ENCODE measurements at regions not wholly inside any gene's neighbourhood (a gene's known extent, or its start where the extent isn't known, plus 50 kb on each side); places are given as distances from the start of the nearest gene placed in this dataset.

DNA sequence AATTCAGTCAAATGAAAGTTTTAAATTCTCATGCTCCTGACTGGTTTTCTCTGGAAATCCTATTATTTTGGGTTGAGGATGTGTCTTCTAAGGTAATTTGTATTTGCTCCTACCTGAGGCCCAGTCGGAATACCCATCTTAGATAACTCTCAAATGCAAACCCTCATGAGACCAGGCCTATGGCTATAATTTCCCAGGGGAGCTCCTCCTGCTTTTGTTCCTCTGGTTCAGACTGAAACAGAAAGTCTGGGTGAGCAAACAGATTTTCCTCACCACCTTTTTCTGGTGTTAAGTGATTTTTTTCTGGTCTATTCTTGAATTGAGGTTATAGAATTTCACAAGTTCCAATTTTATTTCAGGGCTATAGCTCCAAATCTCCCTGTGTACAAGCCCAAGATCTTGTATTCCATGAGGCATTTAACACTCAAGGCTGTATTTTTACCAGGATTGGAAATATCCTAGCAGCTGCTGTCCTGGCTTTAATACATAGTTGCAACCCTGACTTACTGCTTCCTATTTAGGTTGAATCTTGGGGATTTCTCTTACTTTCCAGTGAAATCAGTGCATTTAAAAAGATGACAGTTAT is 169.1 kb upstream of the PTCHD4 start:
- TF ChIP-seq, protein P1, sequence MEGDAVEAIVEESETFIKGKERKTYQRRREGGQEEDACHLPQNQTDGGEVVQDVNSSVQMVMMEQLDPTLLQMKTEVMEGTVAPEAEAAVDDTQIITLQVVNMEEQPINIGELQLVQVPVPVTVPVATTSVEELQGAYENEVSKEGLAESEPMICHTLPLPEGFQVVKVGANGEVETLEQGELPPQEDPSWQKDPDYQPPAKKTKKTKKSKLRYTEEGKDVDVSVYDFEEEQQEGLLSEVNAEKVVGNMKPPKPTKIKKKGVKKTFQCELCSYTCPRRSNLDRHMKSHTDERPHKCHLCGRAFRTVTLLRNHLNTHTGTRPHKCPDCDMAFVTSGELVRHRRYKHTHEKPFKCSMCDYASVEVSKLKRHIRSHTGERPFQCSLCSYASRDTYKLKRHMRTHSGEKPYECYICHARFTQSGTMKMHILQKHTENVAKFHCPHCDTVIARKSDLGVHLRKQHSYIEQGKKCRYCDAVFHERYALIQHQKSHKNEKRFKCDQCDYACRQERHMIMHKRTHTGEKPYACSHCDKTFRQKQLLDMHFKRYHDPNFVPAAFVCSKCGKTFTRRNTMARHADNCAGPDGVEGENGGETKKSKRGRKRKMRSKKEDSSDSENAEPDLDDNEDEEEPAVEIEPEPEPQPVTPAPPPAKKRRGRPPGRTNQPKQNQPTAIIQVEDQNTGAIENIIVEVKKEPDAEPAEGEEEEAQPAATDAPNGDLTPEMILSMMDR (IDR thresholded peaks at IDR 0.05) = no peak
- Histone ChIP-seq H3K36me3 (no peaks in the 10 kb centered on the region), H3K9me3 (no peaks in the 10 kb centered on the region), H3K27me3 (no peaks in the 10 kb centered on the region), H3K27ac (no peak overlapping the region), H3K4me1 (no peaks in the 10 kb centered on the region), H3K4me3 (no peak overlapping the region)
- intact Hi-C loops (cut with DNase I; ENCODE audit: low total_unique reads) = no loop called here
- DNase-seq = no peak

DNA sequence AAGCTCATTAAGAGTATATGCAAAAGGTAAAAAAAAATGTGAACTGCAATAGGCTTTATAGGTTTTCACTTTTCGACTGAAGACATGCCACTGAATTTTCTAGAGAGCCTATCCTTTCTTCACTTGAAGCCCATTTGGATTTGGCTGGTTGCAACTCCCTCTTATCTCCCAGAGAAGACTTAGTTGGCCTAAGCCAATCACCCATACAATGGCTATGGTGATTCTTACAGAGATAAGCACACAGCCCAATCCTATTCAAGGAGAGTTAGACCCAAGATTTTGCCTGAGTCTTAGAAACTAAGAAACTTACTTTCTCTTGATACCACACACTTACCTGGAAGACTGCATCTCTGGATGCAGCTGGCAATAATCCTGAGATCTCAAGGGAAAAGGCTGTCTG is 167.3 kb upstream of the PTCHD4 start:
- H3K9me3 ChIP-seq = no peaks in the 10 kb centered on the region
- intact Hi-C loops (cut with DNase I; ENCODE audit: low total_unique reads) = no loop called here
- H3K4me3 ChIP-seq = no peak overlapping the region
- H3K27ac ChIP-seq = no peak overlapping the region
- H3K36me3 ChIP-seq = no peaks in the 10 kb centered on the region
- DNase-seq = no peak
- TF ChIP-seq, protein P1 (IDR thresholded peaks at IDR 0.05) = no peak
- H3K27me3 ChIP-seq = no peaks in the 10 kb centered on the region
- H3K4me1 ChIP-seq = no peaks in the 10 kb centered on the region

DNA sequence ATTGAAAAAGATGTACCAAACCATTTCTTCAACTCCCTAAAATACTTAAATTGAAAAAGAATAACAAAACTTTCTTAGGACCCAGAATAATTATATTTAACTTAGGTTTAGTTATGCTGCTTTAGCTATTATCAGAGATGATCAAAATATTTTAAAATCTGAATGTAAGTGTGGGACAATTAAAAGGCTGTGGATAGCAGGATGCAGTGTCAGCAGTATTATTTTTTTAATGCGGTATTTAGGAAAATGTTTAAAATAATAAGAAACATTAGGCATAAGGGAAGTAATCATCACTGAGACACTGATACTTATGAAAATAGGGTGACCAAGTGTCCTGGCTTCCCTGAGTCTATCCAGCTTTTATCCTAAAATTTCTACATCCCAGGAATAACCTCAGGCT is 161.5 kb upstream of the PTCHD4 start:
- no peaks in the 10 kb centered on the region for H3K36me3 ChIP-seq
- H3K4me1 ChIP-seq = no peaks in the 10 kb centered on the region
- no peak overlapping the region for H3K4me3 ChIP-seq
- H3K27ac ChIP-seq = no peak overlapping the region
- intact Hi-C loops (cut with DNase I; ENCODE audit: low total_unique reads) = no loop called here
- no peak for DNase-seq
- TF ChIP-seq, protein P1 (IDR thresholded peaks at IDR 0.05) = no peak
- peaks cover 0 to 4% (median 0%) of the 10 kb centered on the region in 3 donors for H3K9me3 ChIP-seq
- no peaks in the 10 kb centered on the region for H3K27me3 ChIP-seq

DNA sequence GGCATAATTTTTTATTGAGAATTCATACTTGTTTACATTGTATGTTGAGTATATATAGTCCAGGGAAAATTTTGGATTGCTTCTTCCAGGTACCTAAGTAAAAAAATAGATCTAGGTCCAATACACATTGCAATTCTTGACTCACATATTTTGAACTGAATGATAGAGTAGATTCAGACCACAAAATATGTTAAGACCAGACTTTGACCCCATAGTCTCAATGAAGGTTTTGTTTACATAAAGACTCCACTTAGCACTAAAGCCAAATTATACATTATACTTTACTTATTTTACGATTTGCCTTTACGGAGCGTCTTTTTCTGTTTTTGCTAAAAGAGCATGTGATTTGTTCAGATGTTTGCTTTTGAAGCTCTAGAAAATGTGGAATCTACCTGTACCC is 144.1 kb upstream of the PTCHD4 start:
- no peak overlapping the region for H3K27ac ChIP-seq
- no peak for DNase-seq
- no peaks in the 10 kb centered on the region for H3K4me1 ChIP-seq
- H3K4me3 ChIP-seq = no peak overlapping the region
- no peaks in the 10 kb centered on the region for H3K9me3 ChIP-seq
- H3K27me3 ChIP-seq = no peaks in the 10 kb centered on the region
- intact Hi-C loops (cut with DNase I; ENCODE audit: low total_unique reads) = no loop called here
- H3K36me3 ChIP-seq = no peaks in the 10 kb centered on the region
- TF ChIP-seq, protein P1 (IDR thresholded peaks at IDR 0.05) = no peak

DNA sequence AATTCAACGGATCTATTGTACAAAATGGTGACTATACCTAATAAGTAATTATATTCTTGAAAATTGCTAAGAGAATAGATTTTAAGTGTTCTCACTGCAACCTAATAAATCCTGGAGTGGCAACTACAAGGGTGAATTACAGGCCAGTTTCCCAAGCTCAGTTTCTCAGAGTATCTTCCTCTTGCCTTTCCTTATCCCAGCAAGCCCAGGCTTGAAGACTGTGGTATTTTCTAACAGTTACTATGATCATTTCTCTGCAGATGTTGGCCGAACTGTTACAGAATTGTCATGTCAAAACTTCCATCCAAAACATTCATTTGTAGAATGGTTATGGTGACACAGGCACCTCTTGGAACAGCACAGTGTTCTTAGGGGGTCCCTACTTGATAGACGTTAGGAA is 138.1 kb upstream of the PTCHD4 start:
- Histone ChIP-seq H3K4me3 (no peak overlapping the region), H3K27ac (no peak overlapping the region), H3K4me1 (no peaks in the 10 kb centered on the region), H3K9me3 (no peaks in the 10 kb centered on the region), H3K27me3 (no peaks in the 10 kb centered on the region), H3K36me3 (no peaks in the 10 kb centered on the region)
- no peak for DNase-seq
- intact Hi-C loops (cut with DNase I; ENCODE audit: low total_unique reads) = no loop called here
- TF ChIP-seq, protein P1 (IDR thresholded peaks at IDR 0.05) = no peak

DNA sequence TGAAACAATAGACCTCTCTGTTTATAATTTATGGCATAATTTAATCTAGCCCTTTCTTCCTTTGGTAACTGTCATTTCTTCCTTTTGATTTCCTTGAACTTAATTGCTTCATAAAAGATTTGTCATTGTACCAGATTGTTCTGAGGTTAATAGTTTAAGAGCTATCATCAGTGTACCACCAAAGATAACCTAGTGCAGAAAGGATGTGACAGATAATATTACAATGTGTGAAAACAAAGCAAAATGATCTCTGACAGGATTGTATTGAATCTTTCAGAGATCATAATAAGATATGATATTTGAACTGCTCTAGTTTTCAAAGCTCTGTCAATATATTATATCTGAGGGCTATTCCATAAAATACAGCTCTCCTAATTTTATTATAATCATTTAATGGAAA is 132.1 kb upstream of the PTCHD4 start:
- TF ChIP-seq, protein P1 (IDR thresholded peaks at IDR 0.05) = no peak
- Histone ChIP-seq H3K27me3 (no peaks in the 10 kb centered on the region), H3K9me3 (no peaks in the 10 kb centered on the region), H3K27ac (no peak overlapping the region), H3K36me3 (no peaks in the 10 kb centered on the region), H3K4me3 (no peak overlapping the region), H3K4me1 (no peaks in the 10 kb centered on the region)
- intact Hi-C loops (cut with DNase I; ENCODE audit: low total_unique reads) = no loop called here
- DNase-seq = no peak
